IPS-20b (cell line): ENCODE measurements at regions not wholly inside any gene's neighbourhood (a gene's known extent, or its start where the extent isn't known, plus 50 kb on each side); places are given as distances from the start of the nearest gene placed in this dataset.

Experiments used
- H3K27ac ChIP-seq: one replicate; pipeline ENCODE4 v1.5.1; 2013; ENCODE audit warnings: low read length
- H3K27me3 ChIP-seq: 2 replicates; pipeline ENCODE4 v1.6.1; 2013; ENCODE audit warnings: mild to moderate bottlenecking, low read length, inconsistent platforms; ENCODE audit not compliant: insufficient read depth
- H3K36me3 ChIP-seq: 2 replicates; pipeline ENCODE4 v1.6.1; 2013; ENCODE audit warnings: low read depth, mild to moderate bottlenecking, inconsistent platforms, low read length, moderate library complexity; ENCODE audit not compliant: insufficient read depth
- H3K4me1 ChIP-seq: 2 replicates; pipeline ENCODE4 v1.6.1; 2013; ENCODE audit warnings: mild to moderate bottlenecking, control low read depth, inconsistent platforms, low read length, moderate library complexity; ENCODE audit not compliant: insufficient read depth
- H3K4me3 ChIP-seq: 2 replicates; pipeline ENCODE4 v1.5.1; 2013; ENCODE audit warnings: mild to moderate bottlenecking, low read length, inconsistent platforms
- H3K9ac ChIP-seq: 2 replicates; pipeline ENCODE4 v1.6.1; 2013; ENCODE audit warnings: low read depth, mild to moderate bottlenecking, inconsistent platforms, low read length, moderate library complexity
- H3K9me3 ChIP-seq: 2 replicates; pipeline ENCODE4 v1.6.1; 2013; ENCODE audit warnings: mild to moderate bottlenecking, low read depth, low read length, inconsistent platforms; ENCODE audit not compliant: insufficient read depth

GRCh38 chr12:77559400-77560074, 271.2 kb upstream of the NAV3 start:
- Histone ChIP-seq H3K4me3 (no peak overlapping the region), H3K4me1 (no peaks in the 10 kb centered on the region), H3K9me3 (peaks cover 6% of the 10 kb centered on the region; the same call in 1 of the 2 replicates), H3K9ac (no peak overlapping the region), H3K27me3 (no peaks in the 10 kb centered on the region), H3K36me3 (no peaks in the 10 kb centered on the region), H3K27ac (no peak overlapping the region)

DNA sequence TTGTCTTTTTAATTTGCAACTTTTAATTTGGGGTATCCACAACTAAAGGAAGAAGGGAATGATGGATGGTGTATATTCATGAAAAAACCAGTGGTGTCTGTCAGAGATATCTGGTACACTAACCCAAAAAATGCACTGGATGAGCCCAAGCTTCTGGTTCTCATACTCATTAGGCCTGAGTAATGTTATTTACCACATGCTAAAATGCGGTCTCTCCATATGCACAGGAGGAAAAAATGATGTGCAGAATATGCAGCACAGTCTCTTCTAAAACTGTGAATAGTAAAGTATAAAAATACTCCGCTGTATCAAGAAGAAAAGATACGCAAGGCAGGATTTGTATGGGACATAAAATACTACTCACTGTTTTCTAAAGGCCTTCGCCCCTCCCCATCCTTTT, 275.6 kb upstream of the NAV3 start:
- Histone ChIP-seq H3K4me3 (no peak overlapping the region), H3K9ac (no peak overlapping the region), H3K27ac (no peak overlapping the region), H3K27me3 (no peaks in the 10 kb centered on the region), H3K36me3 (no peaks in the 10 kb centered on the region), H3K4me1 (no peaks in the 10 kb centered on the region), H3K9me3 (peaks cover 3% of the 10 kb centered on the region; the same call in 1 of the 2 replicates)

DNA sequence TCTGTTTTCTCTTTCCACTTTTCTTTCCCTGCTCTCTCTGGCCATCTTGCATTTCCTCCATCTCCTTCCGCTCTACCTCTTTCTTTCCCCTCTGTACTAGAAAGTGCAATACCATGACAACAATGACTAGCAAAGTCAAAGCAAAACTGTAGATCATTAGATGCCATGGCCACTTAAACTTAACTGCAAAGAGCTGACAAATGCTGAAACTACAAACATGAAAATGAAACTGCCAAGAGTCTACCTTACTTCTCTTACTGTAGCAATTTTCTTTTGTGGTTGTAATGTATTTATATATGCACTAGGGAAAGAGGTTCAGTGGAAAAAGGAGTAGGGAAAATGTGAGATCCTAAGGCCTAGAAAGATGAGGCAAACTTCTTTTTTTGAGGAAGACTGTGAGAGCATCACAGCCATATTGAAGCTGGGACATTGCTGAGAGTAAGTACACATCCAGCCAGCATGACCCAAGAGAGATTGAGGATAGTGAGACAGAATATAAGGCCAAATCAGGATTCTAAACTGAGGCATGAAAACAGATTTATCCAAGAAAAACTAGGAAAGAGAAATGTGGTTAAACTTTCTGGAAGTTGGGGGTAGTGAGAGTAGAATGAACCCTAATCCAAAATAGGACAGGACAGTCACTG, 276.6 kb upstream of the NAV3 start:
- Histone ChIP-seq H3K4me1 (no peaks in the 10 kb centered on the region), H3K9me3 (no peaks in the 10 kb centered on the region), H3K9ac (no peak overlapping the region), H3K4me3 (no peak overlapping the region), H3K36me3 (no peaks in the 10 kb centered on the region), H3K27me3 (no peaks in the 10 kb centered on the region), H3K27ac (no peak overlapping the region)

DNA sequence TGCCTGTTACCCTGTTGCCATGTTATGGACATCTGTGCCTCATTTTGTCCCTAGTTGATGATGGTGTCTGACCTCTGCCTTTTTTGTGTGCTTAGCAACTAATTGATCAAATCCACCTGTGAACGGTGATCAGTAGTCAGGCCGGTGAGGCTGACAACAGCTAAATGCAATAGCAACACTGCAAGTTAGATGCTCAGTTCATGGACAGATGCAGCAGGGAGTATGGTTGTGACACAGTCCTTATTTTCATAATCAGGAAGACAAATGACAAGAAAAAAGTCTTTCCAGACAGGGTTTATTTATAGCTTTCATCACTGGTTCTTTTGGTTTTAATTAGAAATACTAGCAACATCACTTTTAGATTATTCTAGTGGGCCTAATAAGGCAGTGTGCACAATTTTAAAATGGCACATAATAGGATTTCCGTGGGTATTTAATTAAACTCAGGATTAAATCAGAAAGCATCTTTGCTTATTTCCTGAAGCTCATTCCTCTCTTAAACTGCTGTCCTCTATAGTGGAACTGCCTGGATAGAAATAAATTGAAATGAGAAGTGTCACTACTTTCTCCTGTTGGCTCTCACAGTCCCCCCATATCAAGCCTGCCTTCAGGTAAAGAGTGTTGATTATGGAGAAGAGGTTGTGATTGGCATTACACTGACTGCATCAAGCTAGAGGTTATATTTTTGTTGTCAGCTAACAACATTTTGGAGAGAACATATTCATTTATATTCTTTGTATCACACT, 281.1 kb upstream of the NAV3 start:
- no peaks in the 10 kb centered on the region for H3K9me3 ChIP-seq
- no peaks in the 10 kb centered on the region for H3K27me3 ChIP-seq
- H3K27ac ChIP-seq, result no peak overlapping the region
- no peak overlapping the region for H3K9ac ChIP-seq
- no peaks in the 10 kb centered on the region for H3K4me1 ChIP-seq
- H3K36me3 ChIP-seq, result no peaks in the 10 kb centered on the region
- H3K4me3 ChIP-seq, result no peak overlapping the region

GRCh38 chr12:77548797-77549196, 281.9 kb upstream of the NAV3 start:
- Histone ChIP-seq H3K4me1 (no peaks in the 10 kb centered on the region), H3K4me3 (no peak overlapping the region), H3K9ac (no peak overlapping the region), H3K36me3 (no peaks in the 10 kb centered on the region), H3K27ac (no peak overlapping the region), H3K27me3 (no peaks in the 10 kb centered on the region), H3K9me3 (no peaks in the 10 kb centered on the region)

GRCh38 chr12:77540097-77540496, 290.6 kb upstream of the NAV3 start:
- H3K9me3 ChIP-seq, result no peaks in the 10 kb centered on the region
- H3K4me1 ChIP-seq, result no peaks in the 10 kb centered on the region
- no peaks in the 10 kb centered on the region for H3K36me3 ChIP-seq
- no peak overlapping the region for H3K27ac ChIP-seq
- H3K27me3 ChIP-seq, result no peaks in the 10 kb centered on the region
- H3K4me3 ChIP-seq, result no peak overlapping the region
- H3K9ac ChIP-seq, result no peak overlapping the region

GRCh38 chr12:77537663-77538062, 293.0 kb upstream of the NAV3 start:
- no peak overlapping the region for H3K27ac ChIP-seq
- H3K9me3 ChIP-seq, result no peaks in the 10 kb centered on the region
- H3K27me3 ChIP-seq, result no peaks in the 10 kb centered on the region
- no peaks in the 10 kb centered on the region for H3K36me3 ChIP-seq
- H3K4me1 ChIP-seq, result no peaks in the 10 kb centered on the region
- no peak overlapping the region for H3K4me3 ChIP-seq
- H3K9ac ChIP-seq, result no peak overlapping the region

- Histone ChIP-seq H3K9me3 (no peaks in the 10 kb centered on the region), H3K36me3 (no peaks in the 10 kb centered on the region), H3K4me3 (no peak overlapping the region), H3K4me1 (no peaks in the 10 kb centered on the region), H3K27ac (no peak overlapping the region), H3K27me3 (no peaks in the 10 kb centered on the region), H3K9ac (no peak overlapping the region)
Measured at GRCh38 chr12:77535734-77536133, 295.0 kb upstream of the NAV3 start.

- no peaks in the 10 kb centered on the region for H3K36me3 ChIP-seq
- no peaks in the 10 kb centered on the region for H3K4me1 ChIP-seq
- H3K27me3 ChIP-seq, result no peaks in the 10 kb centered on the region
- H3K4me3 ChIP-seq, result no peak overlapping the region
- no peaks in the 10 kb centered on the region for H3K9me3 ChIP-seq
- H3K9ac ChIP-seq, result no peak overlapping the region
- H3K27ac ChIP-seq, result no peak overlapping the region
Measured at GRCh38 chr12:77531912-77532311, 298.8 kb upstream of the NAV3 start.

DNA sequence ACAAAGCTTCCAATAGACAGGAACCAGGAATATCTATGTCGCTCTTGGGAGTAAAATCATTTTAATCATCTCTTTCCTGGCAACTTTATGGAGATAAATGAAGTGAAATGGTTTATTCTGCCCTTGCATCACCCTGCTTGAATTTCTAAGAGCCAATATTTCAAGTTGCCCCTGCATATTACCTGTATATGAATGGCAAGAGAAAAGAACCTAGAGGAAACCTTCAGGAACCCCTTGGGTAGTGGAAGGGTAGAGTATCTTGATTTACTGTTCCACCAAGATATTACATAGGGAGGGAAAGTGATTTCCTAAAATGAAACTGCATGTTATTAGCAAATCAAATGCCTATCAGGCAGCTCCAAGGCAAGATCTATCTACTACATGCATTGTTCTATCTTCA, 308.4 kb upstream of the NAV3 start:
- Histone ChIP-seq H3K4me1 (no peaks in the 10 kb centered on the region), H3K4me3 (no peak overlapping the region), H3K36me3 (no peaks in the 10 kb centered on the region), H3K27me3 (no peaks in the 10 kb centered on the region), H3K9me3 (no peaks in the 10 kb centered on the region; the same call in 1 of the 2 replicates), H3K9ac (no peak overlapping the region), H3K27ac (no peak overlapping the region)

DNA sequence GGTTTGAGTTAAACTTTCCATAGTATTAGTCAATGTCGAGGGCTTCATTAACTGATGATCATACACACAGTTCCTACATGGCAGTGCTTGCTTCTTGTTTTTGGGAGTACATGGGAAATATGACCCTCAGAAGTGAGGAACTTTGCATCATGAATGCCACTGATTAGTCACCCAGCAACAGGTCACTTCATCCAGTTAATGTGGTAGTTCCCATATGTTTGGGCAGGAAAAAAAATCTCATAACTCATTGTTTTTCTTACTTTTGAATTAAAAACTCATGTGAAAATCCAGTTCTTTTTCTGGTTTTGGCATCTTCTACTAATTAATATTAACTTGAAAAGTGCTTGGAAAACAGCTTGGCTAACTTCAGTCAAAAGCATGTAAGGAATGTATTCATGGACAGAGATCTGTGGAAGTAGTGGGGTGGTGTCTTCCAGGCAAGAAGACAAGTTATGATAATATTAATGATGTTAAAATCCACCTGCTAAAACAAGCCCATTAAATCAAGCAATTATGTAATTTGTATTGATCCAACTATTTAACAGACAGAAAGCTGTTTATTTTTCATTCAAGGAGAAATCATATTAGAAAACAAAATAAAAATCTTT, 309.1 kb upstream of the NAV3 start:
- no peaks in the 10 kb centered on the region for H3K27me3 ChIP-seq
- no peak overlapping the region for H3K27ac ChIP-seq
- no peak overlapping the region for H3K9ac ChIP-seq
- H3K4me3 ChIP-seq, result no peak overlapping the region
- H3K4me1 ChIP-seq, result no peaks in the 10 kb centered on the region
- no peaks in the 10 kb centered on the region; the same call in 1 of the 2 replicates for H3K9me3 ChIP-seq
- H3K36me3 ChIP-seq, result no peaks in the 10 kb centered on the region
